ENCODE measurements at regions not wholly inside any gene's neighbourhood (a gene's known extent, or its start where the extent isn't known, plus 50 kb on each side); places are given as distances from the start of the nearest gene placed in this dataset.

DNA sequence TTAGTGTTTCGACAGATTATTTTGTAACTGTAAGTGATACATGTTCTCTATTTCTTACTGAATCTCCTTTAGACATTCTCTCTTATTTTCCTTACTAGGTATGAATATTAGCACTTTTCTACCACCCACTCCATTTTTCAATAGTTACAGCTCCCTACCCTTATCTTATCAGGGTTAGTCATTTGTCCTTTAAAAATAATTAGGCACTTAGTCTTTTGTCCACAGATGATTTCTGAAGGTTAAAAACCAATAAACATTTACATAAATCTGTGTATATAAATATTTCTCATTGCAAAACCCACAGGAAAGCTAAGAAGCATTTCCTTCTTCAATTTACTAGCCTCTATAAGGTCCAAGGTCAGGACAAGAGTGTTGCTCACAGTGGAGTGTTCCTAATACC lies 624.1 kb upstream of the MIR17HG start:
- Histone ChIP-seq H4K20me1 (ENCODE audit: insufficient read depth, low read length) (no peaks in the 10 kb centered on the region), H3K27ac (ENCODE audit: insufficient read depth, low read length) (no peak overlapping the region), H2BK120ac (ENCODE audit: low read depth, low read length) (no peak overlapping the region), H2BK15ac (ENCODE audit: low read depth, low read length) (no peak overlapping the region), H3K9me3 (ENCODE audit: control insufficient read depth, insufficient read depth, low read length) (peaks cover 2% of the 10 kb centered on the region; the same call in 1 of the 2 replicates), H4K8ac (ENCODE audit: low read depth in 2 of 2, low read length in 2 of 2) (no peak overlapping the region), H2BK20ac (ENCODE audit: low read depth, low read length) (no peak overlapping the region), H2AK9ac (replicated peaks; ENCODE audit: low read depth, low read length, poor library complexity) (no peak overlapping the region), H2AFZ (replicated peaks; ENCODE audit: low read length, poor library complexity) (no peak overlapping the region), H3K4me3 (ENCODE audit: insufficient read depth, low read depth, low read length) (no peak overlapping the region), H3K9ac (ENCODE audit: low read depth, low read length) (no peak overlapping the region), H3K27me3 (ENCODE audit: control insufficient read depth, insufficient read depth, low read length) (no peaks in the 10 kb centered on the region), H2BK5ac (ENCODE audit: low read depth, low read length, poor library complexity, severe bottlenecking) (no peak overlapping the region), H3K79me1 (ENCODE audit: low read depth in 1 of 2, low read length in 2 of 2) (no peaks in the 10 kb centered on the region), H4K5ac (ENCODE audit: low read depth, low read length) (no peak overlapping the region), H3K56ac (ENCODE audit: extremely low read depth, insufficient read depth, low read length) (no peak overlapping the region), H4K91ac (ENCODE audit: insufficient read depth, low read depth, low read length) (no peak overlapping the region), H3K36me3 (ENCODE audit: control insufficient read depth, insufficient read depth, low read length) (no peaks in the 10 kb centered on the region), H3K4me1 (ENCODE audit: control insufficient read depth, insufficient read depth, low read length) (no peaks in the 10 kb centered on the region), H3K4ac (ENCODE audit: low read depth, low read length) (no peak overlapping the region), H3K14ac (replicated peaks; ENCODE audit: low read depth, low read length) (no peak overlapping the region), H3K4me2 (ENCODE audit: low read depth, low read length) (no peak overlapping the region), H3K23ac (ENCODE audit: low read depth, low read length) (no peak overlapping the region), H3K9me1 (ENCODE audit: insufficient read depth, low read length) (no peaks in the 10 kb centered on the region), H2AK5ac (ENCODE audit: low read depth, low read length) (no peak overlapping the region), H3K18ac (ENCODE audit: low read depth, low read length) (no peak overlapping the region)
- intact Hi-C loops (cut with micrococcal nuclease) = no loop called here
- WGBS, 2 experiments (ENCODE audit: extremely low coverage in 2 of 2, insufficient read length in 1 of 2) = no CpG with 5 or more reads among the region's 1 CpG
- dilution Hi-C loops (cut with HindIII; ENCODE audit: low sequenced_read_pairs, unreplicated experiment) = no loop called here
- TF ChIP-seq BHLHE40 (IDR thresholded peaks at IDR 0.05; ENCODE audit: low read depth, low read length) (no peak), FOS (IDR thresholded peaks at IDR 0.05; ENCODE audit: low read depth, low read length) (no peak), MAFK (IDR thresholded peaks at IDR 0.05; ENCODE audit: low read depth, low read length) (no peak)
- BruUV-seq (replicated peaks) = no TSS peak
- in situ Hi-C loops (cut with MboI; ENCODE audit: low sequenced_read_pairs) = no loop called here
- no peak for DNase-seq
- CTCF ChIA-PET = no interaction called here
- no peak for ATAC-seq (ENCODE audit: low read depth)
- POLR2A ChIA-PET (ENCODE audit: unreplicated experiment) = no interaction called here

All from IMR-90 (cell line).